ENCODE measurements at regions not wholly inside any gene's neighbourhood (a gene's known extent, or its start where the extent isn't known, plus 50 kb on each side); places are given as distances from the start of the nearest gene placed in this dataset.

- Histone ChIP-seq H3K27me3 (ENCODE audit: low read depth) (no peaks in the 10 kb centered on the region), H3K27ac (no peak overlapping the region), H3K9me3 (no peaks in the 10 kb centered on the region), H3K4me3 (no peak overlapping the region), H3K36me3 (no peaks in the 10 kb centered on the region), H3K4me1 (no peaks in the 10 kb centered on the region)
- ATAC-seq (no peak), DNase-seq (no peak)
- TF ChIP-seq, protein P1, sequence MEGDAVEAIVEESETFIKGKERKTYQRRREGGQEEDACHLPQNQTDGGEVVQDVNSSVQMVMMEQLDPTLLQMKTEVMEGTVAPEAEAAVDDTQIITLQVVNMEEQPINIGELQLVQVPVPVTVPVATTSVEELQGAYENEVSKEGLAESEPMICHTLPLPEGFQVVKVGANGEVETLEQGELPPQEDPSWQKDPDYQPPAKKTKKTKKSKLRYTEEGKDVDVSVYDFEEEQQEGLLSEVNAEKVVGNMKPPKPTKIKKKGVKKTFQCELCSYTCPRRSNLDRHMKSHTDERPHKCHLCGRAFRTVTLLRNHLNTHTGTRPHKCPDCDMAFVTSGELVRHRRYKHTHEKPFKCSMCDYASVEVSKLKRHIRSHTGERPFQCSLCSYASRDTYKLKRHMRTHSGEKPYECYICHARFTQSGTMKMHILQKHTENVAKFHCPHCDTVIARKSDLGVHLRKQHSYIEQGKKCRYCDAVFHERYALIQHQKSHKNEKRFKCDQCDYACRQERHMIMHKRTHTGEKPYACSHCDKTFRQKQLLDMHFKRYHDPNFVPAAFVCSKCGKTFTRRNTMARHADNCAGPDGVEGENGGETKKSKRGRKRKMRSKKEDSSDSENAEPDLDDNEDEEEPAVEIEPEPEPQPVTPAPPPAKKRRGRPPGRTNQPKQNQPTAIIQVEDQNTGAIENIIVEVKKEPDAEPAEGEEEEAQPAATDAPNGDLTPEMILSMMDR (IDR thresholded peaks at IDR 0.05): no peak
- intact Hi-C loops (cut with DNase I): no loop called here
Measured at GRCh38 chr14:55512421-55512820, 67.6 kb upstream of the KTN1 start.

DNA sequence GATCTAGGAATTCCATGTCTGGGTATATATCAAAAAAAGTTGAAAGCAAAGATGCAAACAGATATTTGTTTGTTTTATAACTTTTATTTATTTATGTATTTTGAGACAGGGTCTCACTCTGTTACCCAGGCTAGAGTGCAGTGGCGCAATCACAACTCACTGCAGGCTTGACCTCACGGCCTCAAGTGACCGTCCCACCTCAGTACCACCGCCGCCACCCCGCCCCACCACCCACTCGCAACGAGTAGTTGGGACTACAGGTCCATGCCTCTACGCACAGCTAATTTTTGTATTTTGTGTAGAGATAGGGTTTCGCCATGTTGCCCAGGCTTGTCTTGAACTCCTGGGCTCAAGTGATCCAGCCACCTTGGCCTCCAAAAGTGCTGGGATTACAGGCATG is 66.5 kb upstream of the KTN1 start:
- intact Hi-C loops (cut with DNase I): no loop called here
- Histone ChIP-seq H3K27ac (no peak overlapping the region), H3K4me3 (no peak overlapping the region), H3K36me3 (no peaks in the 10 kb centered on the region), H3K9me3 (no peaks in the 10 kb centered on the region), H3K27me3 (ENCODE audit: low read depth) (no peaks in the 10 kb centered on the region), H3K4me1 (no peaks in the 10 kb centered on the region)
- ATAC-seq (no peak), DNase-seq (no peak)
- TF ChIP-seq, protein P1 (IDR thresholded peaks at IDR 0.05): no peak

DNA sequence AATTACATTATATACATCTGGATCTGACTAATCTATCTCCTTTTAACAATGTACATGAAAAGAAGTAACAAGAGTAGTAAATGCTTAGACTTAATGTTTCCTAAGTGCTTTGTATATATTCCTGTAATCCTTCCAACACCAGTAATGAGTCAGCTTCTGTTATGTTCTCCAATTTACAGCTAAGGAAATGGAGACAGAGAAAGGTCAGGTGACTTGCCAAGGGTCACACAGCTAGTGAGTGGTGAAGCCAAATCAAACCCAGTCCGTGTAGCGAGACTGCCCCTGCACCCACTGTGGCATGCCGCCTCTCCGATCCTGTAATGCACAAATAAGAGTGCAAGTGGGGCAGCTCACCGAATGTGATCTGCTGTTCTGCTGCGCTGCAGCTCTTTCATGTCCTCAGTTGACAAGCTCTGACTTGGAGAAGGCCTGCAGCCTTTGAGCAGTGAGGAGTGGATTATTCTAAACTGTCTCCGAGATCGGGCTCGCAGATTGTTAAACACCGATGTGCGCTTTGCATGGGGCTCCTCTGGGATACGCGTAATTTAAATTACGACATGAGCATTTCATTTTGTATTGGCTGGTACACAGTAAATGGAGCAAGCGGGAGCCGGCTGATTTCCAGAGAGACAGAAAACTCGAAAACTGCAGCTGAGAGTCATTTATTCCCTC is 65.1 kb upstream of the KTN1 start:
- Histone ChIP-seq H3K4me3 (no peak overlapping the region), H3K9me3 (no peaks in the 10 kb centered on the region), H3K27me3 (ENCODE audit: low read depth) (no peaks in the 10 kb centered on the region), H3K36me3 (no peaks in the 10 kb centered on the region), H3K27ac (no peak overlapping the region), H3K4me1 (no peaks in the 10 kb centered on the region)
- TF ChIP-seq, protein P1 (IDR thresholded peaks at IDR 0.05): no peak
- intact Hi-C loops (cut with DNase I): no loop called here
- ATAC-seq: no peak
- no peak for DNase-seq

DNA sequence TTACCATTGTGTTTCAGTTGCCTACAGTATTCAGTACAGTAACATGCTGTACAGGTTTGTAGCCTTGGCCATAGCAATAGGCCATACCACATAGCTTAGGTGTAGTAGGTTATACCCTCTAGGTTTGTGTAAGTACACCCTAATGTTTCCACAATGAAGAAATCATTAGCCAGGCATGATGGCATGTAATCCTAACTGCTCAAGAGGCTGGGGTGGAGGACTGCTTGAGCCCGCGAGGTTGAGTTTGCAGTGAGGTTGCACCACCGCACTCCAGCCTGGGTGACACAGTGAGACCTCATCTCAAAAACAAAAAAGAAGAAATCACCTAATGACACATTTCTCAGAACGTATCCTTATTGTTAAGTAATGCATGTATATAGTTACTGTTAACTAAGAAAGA is 63.2 kb upstream of the KTN1 start:
- ATAC-seq (peak in 1 of 2 donors; percentile 48), DNase-seq (no peak)
- Histone ChIP-seq H3K36me3 (no peaks in the 10 kb centered on the region), H3K9me3 (no peaks in the 10 kb centered on the region), H3K27ac (no peak overlapping the region), H3K4me1 (no peaks in the 10 kb centered on the region), H3K27me3 (ENCODE audit: low read depth) (no peaks in the 10 kb centered on the region), H3K4me3 (no peak overlapping the region)
- intact Hi-C loops (cut with DNase I): no loop called here
- TF ChIP-seq, protein P1 (IDR thresholded peaks at IDR 0.05): no peak

DNA sequence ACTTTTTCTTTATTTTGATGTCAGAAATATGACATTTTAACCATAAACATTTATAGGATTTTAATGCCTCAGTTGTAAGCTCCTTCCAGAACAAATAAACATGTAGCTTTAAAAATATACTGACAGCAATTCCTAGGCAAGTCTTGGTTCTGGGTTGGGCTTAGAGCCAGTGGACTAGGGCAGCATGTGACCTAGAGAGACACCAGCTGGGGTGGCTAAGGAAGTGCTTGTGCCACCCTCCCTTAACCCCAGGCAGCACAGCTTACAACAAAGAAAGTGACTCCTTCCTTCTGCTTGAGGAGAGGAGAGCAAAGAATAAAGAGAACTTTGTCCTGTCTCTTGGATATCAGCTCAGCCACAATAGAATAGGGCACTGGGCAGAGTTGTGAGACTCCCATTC is 61.6 kb upstream of the KTN1 start:
- H3K36me3 ChIP-seq: no peaks in the 10 kb centered on the region
- H3K9me3 ChIP-seq: no peaks in the 10 kb centered on the region
- no peak overlapping the region for H3K4me3 ChIP-seq
- H3K27me3 ChIP-seq (ENCODE audit: low read depth): no peaks in the 10 kb centered on the region
- no peaks in the 10 kb centered on the region for H3K4me1 ChIP-seq
- no peak overlapping the region for H3K27ac ChIP-seq
- intact Hi-C loops (cut with DNase I): no loop called here
- DNase-seq: no peak
- peak in 1 of 2 donors; percentile 39 for ATAC-seq
- TF ChIP-seq, protein P1 (IDR thresholded peaks at IDR 0.05): no peak

Data from lower lobe of right lung (tissue), 2 donors.